ENCODE measurements at regions not wholly inside any gene's neighbourhood (a gene's known extent, or its start where the extent isn't known, plus 50 kb on each side); places are given as distances from the start of the nearest gene placed in this dataset.
"Not testable (repeated sequence)": the region's sequence is repeated elsewhere in the genome, so short reads cannot be mapped to it uniquely, and the experiment has no call there.

DNA sequence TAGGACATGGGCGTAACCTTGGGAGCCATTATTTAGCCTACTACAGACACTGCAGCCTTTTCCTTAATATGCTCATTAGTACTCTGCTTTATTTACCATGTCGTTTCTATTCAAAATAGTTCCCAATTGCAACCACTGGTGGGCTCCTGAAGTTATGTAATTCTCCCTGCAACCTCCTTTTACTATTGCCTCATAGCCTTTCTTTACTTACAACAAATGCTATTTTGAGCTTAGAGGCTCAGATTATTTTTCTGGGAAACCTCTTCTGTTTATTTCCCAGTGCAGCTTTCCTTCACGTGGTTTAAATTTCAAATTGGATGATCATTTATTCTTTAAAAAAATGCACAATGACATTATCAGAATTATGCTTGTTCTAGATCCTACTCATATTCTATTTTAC, 492.3 kb upstream of the TMEFF2 start:
- DNase-seq (no peak), ATAC-seq (ENCODE audit: low read depth) (no peak)
- no peak overlapping the region for H3K27ac Mint-ChIP-seq
- 77% methylated on average over 2 of the region's 3 CpGs for WGBS (ENCODE audit: insufficient coverage)
- intact Hi-C loops (cut with micrococcal nuclease) = no loop called here
- Histone ChIP-seq H2AFZ (ENCODE audit: insufficient read depth, low read depth, low read length, poor library complexity, severe bottlenecking) (no peak overlapping the region), H3K4me1 (ENCODE audit: control insufficient read depth in 2 of 2, insufficient read depth in 2 of 2, low read length in 2 of 2) (no peaks in the 10 kb centered on the region), H3K4me2 (replicated peaks; ENCODE audit: low read depth, low read length, poor library complexity, severe bottlenecking) (no peak overlapping the region), H3K79me2 (ENCODE audit: control insufficient read depth, insufficient read depth, low read length) (no peaks in the 10 kb centered on the region), H3K27me3 (replicated peaks in 1 of 4; ENCODE audit: control extremely low read depth in 1 of 4, control insufficient read depth in 3 of 4, insufficient read depth in 4 of 4, low read length in 3 of 4) (no peaks in the 10 kb centered on the region), H3K9ac (ENCODE audit: low read length) (no peak overlapping the region), H4K20me1 (ENCODE audit: control insufficient read depth, insufficient read depth, low read length, poor library complexity, severe bottlenecking) (no peaks in the 10 kb centered on the region), H3K9me3 (ENCODE audit: control extremely low read depth in 1 of 3, control insufficient read depth in 2 of 3, insufficient read depth in 1 of 3, low read length in 2 of 3) (no peaks in the 10 kb centered on the region), H3K36me3 (replicated peaks in 1 of 2; ENCODE audit: control extremely low read depth in 1 of 2, control insufficient read depth in 1 of 2, extremely low read depth in 1 of 2, insufficient read depth in 2 of 2, low read length in 1 of 2) (no peaks in the 10 kb centered on the region), H3K4me3 (ENCODE audit: control extremely low read depth in 1 of 5, extremely low read depth in 1 of 5, insufficient read depth in 1 of 5, low read depth in 2 of 5, low read length in 4 of 5) (no peak overlapping the region), H3K27ac (ENCODE audit: low read length in 2 of 2) (no peak overlapping the region)
- H3K4me1 Mint-ChIP-seq = no peaks in the 10 kb centered on the region
- TF ChIP-seq, protein P1, sequence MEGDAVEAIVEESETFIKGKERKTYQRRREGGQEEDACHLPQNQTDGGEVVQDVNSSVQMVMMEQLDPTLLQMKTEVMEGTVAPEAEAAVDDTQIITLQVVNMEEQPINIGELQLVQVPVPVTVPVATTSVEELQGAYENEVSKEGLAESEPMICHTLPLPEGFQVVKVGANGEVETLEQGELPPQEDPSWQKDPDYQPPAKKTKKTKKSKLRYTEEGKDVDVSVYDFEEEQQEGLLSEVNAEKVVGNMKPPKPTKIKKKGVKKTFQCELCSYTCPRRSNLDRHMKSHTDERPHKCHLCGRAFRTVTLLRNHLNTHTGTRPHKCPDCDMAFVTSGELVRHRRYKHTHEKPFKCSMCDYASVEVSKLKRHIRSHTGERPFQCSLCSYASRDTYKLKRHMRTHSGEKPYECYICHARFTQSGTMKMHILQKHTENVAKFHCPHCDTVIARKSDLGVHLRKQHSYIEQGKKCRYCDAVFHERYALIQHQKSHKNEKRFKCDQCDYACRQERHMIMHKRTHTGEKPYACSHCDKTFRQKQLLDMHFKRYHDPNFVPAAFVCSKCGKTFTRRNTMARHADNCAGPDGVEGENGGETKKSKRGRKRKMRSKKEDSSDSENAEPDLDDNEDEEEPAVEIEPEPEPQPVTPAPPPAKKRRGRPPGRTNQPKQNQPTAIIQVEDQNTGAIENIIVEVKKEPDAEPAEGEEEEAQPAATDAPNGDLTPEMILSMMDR (IDR thresholded peaks at IDR 0.05) = no peak
- no peak for TF ChIP-seq EZH2 (IDR thresholded peaks at IDR 0.05; ENCODE audit: borderline replicate concordance, insufficient read depth, low read depth, low read length, poor library complexity, severe bottlenecking)
- H3K9me3 Mint-ChIP-seq (ENCODE audit: insufficient read depth) = no peaks in the 10 kb centered on the region
- H3K27me3 Mint-ChIP-seq = no peaks in the 10 kb centered on the region
- CTCF ChIA-PET = no interaction called here
- POLR2A ChIA-PET = no interaction called here
- no peak overlapping the region for H3K4me3 Mint-ChIP-seq

DNA sequence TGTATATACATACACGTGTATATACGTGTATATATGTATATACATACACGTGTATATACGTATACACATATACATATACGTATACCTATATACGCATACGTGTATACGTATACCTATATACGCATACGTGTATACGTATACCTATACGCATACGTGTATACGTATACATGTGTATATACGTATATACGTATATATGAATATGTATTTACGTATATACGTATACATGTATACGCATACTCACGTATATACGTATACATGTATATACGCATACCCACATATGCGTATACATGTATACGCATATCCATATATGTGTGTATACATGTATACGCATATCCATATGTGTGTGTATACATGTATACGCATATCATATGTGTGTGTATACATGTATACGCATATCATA, 487.8 kb upstream of the TMEFF2 start:
- H3K27me3 Mint-ChIP-seq; H3K27me3 ChIP-seq (replicated peaks in 1 of 4; ENCODE audit: control extremely low read depth in 1 of 4, control insufficient read depth in 3 of 4, insufficient read depth in 4 of 4, low read length in 3 of 4); H3K4me1 Mint-ChIP-seq; H2AFZ ChIP-seq (ENCODE audit: insufficient read depth, low read depth, low read length, poor library complexity, severe bottlenecking); ATAC-seq (ENCODE audit: low read depth); H3K27ac Mint-ChIP-seq; CTCF ChIA-PET; H3K79me2 ChIP-seq (ENCODE audit: control insufficient read depth, insufficient read depth, low read length); H4K20me1 ChIP-seq (ENCODE audit: control insufficient read depth, insufficient read depth, low read length, poor library complexity, severe bottlenecking); H3K9me3 ChIP-seq (ENCODE audit: control extremely low read depth in 1 of 3, control insufficient read depth in 2 of 3, insufficient read depth in 1 of 3, low read length in 2 of 3); H3K4me3 ChIP-seq (ENCODE audit: control extremely low read depth in 1 of 5, extremely low read depth in 1 of 5, insufficient read depth in 1 of 5, low read depth in 2 of 5, low read length in 4 of 5); H3K4me1 ChIP-seq (ENCODE audit: control insufficient read depth in 2 of 2, insufficient read depth in 2 of 2, low read length in 2 of 2); DNase-seq; H3K27ac ChIP-seq (ENCODE audit: low read length in 2 of 2); intact Hi-C loops (cut with micrococcal nuclease); H3K9ac ChIP-seq (ENCODE audit: low read length); POLR2A ChIA-PET; H3K9me3 Mint-ChIP-seq (ENCODE audit: insufficient read depth); H3K4me2 ChIP-seq (replicated peaks; ENCODE audit: low read depth, low read length, poor library complexity, severe bottlenecking); H3K36me3 ChIP-seq (replicated peaks in 1 of 2; ENCODE audit: control extremely low read depth in 1 of 2, control insufficient read depth in 1 of 2, extremely low read depth in 1 of 2, insufficient read depth in 2 of 2, low read length in 1 of 2); H3K4me3 Mint-ChIP-seq: not testable (repeated sequence)
- WGBS (ENCODE audit: insufficient coverage) = no CpG with 5 or more reads among the region's 27 CpGs

All from B cell (primary cell).